MCF 10A (cell line): ENCODE measurements at regions not wholly inside any gene's neighbourhood (a gene's known extent, or its start where the extent isn't known, plus 50 kb on each side); places are given as distances from the start of the nearest gene placed in this dataset.
A peak's percentile ranks its signal among the peaks of the same experiment; 100 is the strongest.

ENCODE experiments used
- BruUV-seq: library from RNA; stranded (reverse); fragments of 400-500 nt; replicated peaks from 2 replicates; lab custom pipeline; 2021; lab: Mats Ljungman, UMichigan
- CTCF ChIA-PET: fragments of 300-600 bp; sonication (Branson Sonifier 250); formaldehyde crosslinking; extraction: SDS; loops from one replicate; lab custom pipeline; 2021; ENCODE audit warnings: antibody characterized with exemption, inconsistent platforms; lab: Yijun Ruan, JAX
- POLR2A ChIA-PET: fragments of 300-600, 350-650 bp; sonication (Branson Sonifier 250); formaldehyde crosslinking; extraction: SDS; loops from one replicate; lab custom pipeline; 2020; ENCODE audit warnings: antibody characterized with exemption, inconsistent platforms; lab: Yijun Ruan, JAX
- DNase-seq: peaks from one replicate; pipeline ENCODE4 v3.0.0-alpha.2; 2018; ENCODE audit not compliant: unreplicated experiment
- H3K27ac Mint-ChIP-seq: one replicate; pipeline ENCODE4 v1.8.0; 2022; ENCODE audit warnings: mild to moderate bottlenecking, low read depth, mixed read lengths; ENCODE audit not compliant: unreplicated experiment
- H3K27me3 Mint-ChIP-seq: one replicate; pipeline ENCODE4 v1.8.0; 2022; ENCODE audit warnings: mixed read lengths; ENCODE audit not compliant: insufficient read depth, unreplicated experiment
- H3K36me3 Mint-ChIP-seq: one replicate; pipeline ENCODE4 v1.8.0; 2022; ENCODE audit warnings: mild to moderate bottlenecking, moderate library complexity, mixed read lengths; ENCODE audit not compliant: insufficient read depth, unreplicated experiment
- H3K4me1 Mint-ChIP-seq: one replicate; pipeline ENCODE4 v1.8.0; 2022; ENCODE audit warnings: mixed read lengths; ENCODE audit not compliant: insufficient read depth, unreplicated experiment
- H3K4me3 Mint-ChIP-seq: one replicate; pipeline ENCODE4 v1.8.0; 2022; ENCODE audit warnings: mild to moderate bottlenecking, moderate library complexity, mixed read lengths; ENCODE audit not compliant: unreplicated experiment
- H3K9me3 Mint-ChIP-seq: one replicate; pipeline ENCODE4 v1.8.0; 2022; ENCODE audit warnings: mixed read lengths; ENCODE audit not compliant: unreplicated experiment
- CTCF ChIP-seq: fragments of 200-600 bp; IDR thresholded peaks from one replicate; pipeline ENCODE4 v1.8.0; 2022; ENCODE audit warnings: antibody characterized with exemption, mild to moderate bottlenecking; ENCODE audit not compliant: unreplicated experiment
- intact Hi-C: fragments of 100-400 bp; cut with micrococcal nuclease; formaldehyde crosslinking; loops from 2 replicates; pipeline ENCODE4 v1.14.1; 2022

GRCh38 chr12:78703820-78704525 lies 160.6 kb upstream of the SYT1 start:
- Mint-ChIP-seq H3K4me3 (no peak overlapping the region), H3K9me3 (no peaks in the 10 kb centered on the region), H3K4me1 (no peaks in the 10 kb centered on the region), H3K27me3 (no peaks in the 10 kb centered on the region), H3K36me3 (no peaks in the 10 kb centered on the region), H3K27ac (no peak overlapping the region)
- ChIA-PET POLR2A (interaction anchor here (1.4 kb wide), 1 partner anchor 11 kb away, joined by 5 read pairs; no protein-coding TSS in a partner anchor), CTCF (no interaction called here)
- BruUV-seq = TSS peak; percentile 77
- peak; percentile 57 for DNase-seq
- intact Hi-C loops = no loop called here
- no peak for TF ChIP-seq CTCF

DNA sequence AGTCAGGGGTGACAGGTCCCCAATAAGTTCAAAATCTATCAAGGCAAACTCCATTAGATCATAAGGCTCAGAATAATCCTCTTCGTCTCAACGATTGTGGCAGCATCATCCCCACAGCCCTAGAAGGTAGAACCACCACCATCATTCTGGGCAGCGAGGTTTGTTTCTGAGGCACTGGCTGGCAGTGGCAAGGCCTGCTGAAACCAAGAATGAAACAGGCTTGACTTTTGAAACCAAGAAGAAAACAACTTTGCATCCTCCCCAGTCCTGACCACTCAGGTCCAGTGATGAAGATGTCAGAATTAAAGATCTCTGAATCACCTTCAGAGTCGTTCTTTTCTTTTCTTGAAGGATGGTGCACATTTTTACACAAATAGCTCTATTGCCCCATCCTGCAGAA lies 152.6 kb upstream of the SYT1 start:
- H3K9me3 Mint-ChIP-seq = no peaks in the 10 kb centered on the region
- intact Hi-C loops = no loop called here
- no peaks in the 10 kb centered on the region for H3K36me3 Mint-ChIP-seq
- BruUV-seq = no TSS peak
- no peak overlapping the region for H3K27ac Mint-ChIP-seq
- ChIA-PET POLR2A (interaction anchor here (0.7 kb wide), 1 partner anchor 48 kb away, joined by 3 read pairs; no protein-coding TSS in a partner anchor), CTCF (no interaction called here)
- H3K27me3 Mint-ChIP-seq = no peaks in the 10 kb centered on the region
- no peak for TF ChIP-seq CTCF
- no peak for DNase-seq
- no peak overlapping the region for H3K4me3 Mint-ChIP-seq
- no peaks in the 10 kb centered on the region for H3K4me1 Mint-ChIP-seq

- no peaks in the 10 kb centered on the region for H3K36me3 Mint-ChIP-seq
- H3K4me3 Mint-ChIP-seq = no peak overlapping the region
- ChIA-PET CTCF (no interaction called here), POLR2A (no interaction called here)
- H3K27me3 Mint-ChIP-seq = no peaks in the 10 kb centered on the region
- no TSS peak for BruUV-seq
- intact Hi-C loops = no loop called here
- TF ChIP-seq CTCF = no peak
- no peak overlapping the region for H3K27ac Mint-ChIP-seq
- DNase-seq = no peak
- H3K9me3 Mint-ChIP-seq = no peaks in the 10 kb centered on the region
- no peaks in the 10 kb centered on the region for H3K4me1 Mint-ChIP-seq
Observed at GRCh38 chr12:78712834-78713481, 151.6 kb upstream of the SYT1 start.

- intact Hi-C loops = no loop called here
- Mint-ChIP-seq H3K27ac (no peak overlapping the region), H3K4me1 (peaks cover under 1% of the 10 kb centered on the region), H3K27me3 (no peaks in the 10 kb centered on the region), H3K9me3 (no peaks in the 10 kb centered on the region), H3K4me3 (no peak overlapping the region), H3K36me3 (no peaks in the 10 kb centered on the region)
- CTCF ChIA-PET = no interaction called here
- TF ChIP-seq CTCF = no peak
- no peak for DNase-seq
- POLR2A ChIA-PET = interaction anchor here (0.7 kb wide), 1 partner anchor 24 kb away, joined by 3 read pairs; no protein-coding TSS in a partner anchor
- BruUV-seq = no TSS peak
Observed at GRCh38 chr12:78719721-78720120, 144.9 kb upstream of the SYT1 start.
